ENCODE measurements at regions not wholly inside any gene's neighbourhood (a gene's known extent, or its start where the extent isn't known, plus 50 kb on each side); places are given as distances from the start of the nearest gene placed in this dataset.

- no peaks in the 10 kb centered on the region for H3K9me3 ChIP-seq (ENCODE audit: insufficient read depth, low read depth, low read length)
- H3K4me1 ChIP-seq (ENCODE audit: insufficient read depth, low read length): peaks cover 15% of the 10 kb centered on the region
- H3K9ac ChIP-seq (ENCODE audit: low read depth, low read length): no peak overlapping the region
- no peaks in the 10 kb centered on the region for H3K27me3 ChIP-seq (ENCODE audit: insufficient read depth, low read length)
- no peaks in the 10 kb centered on the region for H3K36me3 ChIP-seq (ENCODE audit: insufficient read depth, low read length)
- no peak overlapping the region for H3K4me3 ChIP-seq (ENCODE audit: low read length)
- 81% methylated on average over 16 of the region's 16 CpGs for WGBS
- no peak overlapping the region for H3K27ac ChIP-seq (ENCODE audit: low read depth, low read length)
Observed at GRCh38 chr16:73433731-73434307, 385.9 kb upstream of the ZFHX3 start.

GRCh38 chr16:73432850-73433730 is 385.2 kb upstream of the ZFHX3 start:
- Histone ChIP-seq H3K9ac (ENCODE audit: low read depth, low read length) (no peak overlapping the region), H3K4me3 (ENCODE audit: low read length) (no peak overlapping the region), H3K27ac (ENCODE audit: low read depth, low read length) (no peak overlapping the region), H3K4me1 (ENCODE audit: insufficient read depth, low read length) (peaks cover 15% of the 10 kb centered on the region), H3K27me3 (ENCODE audit: insufficient read depth, low read length) (no peaks in the 10 kb centered on the region), H3K9me3 (ENCODE audit: insufficient read depth, low read depth, low read length) (no peaks in the 10 kb centered on the region), H3K36me3 (ENCODE audit: insufficient read depth, low read length) (no peaks in the 10 kb centered on the region)
- 72% methylated on average over 13 of the region's 13 CpGs for WGBS

- no peak overlapping the region for H3K27ac ChIP-seq (ENCODE audit: low read depth, low read length)
- 95% methylated on average over 3 of the region's 3 CpGs for WGBS
- H3K9ac ChIP-seq (ENCODE audit: low read depth, low read length): no peak overlapping the region
- H3K4me1 ChIP-seq (ENCODE audit: insufficient read depth, low read length): peaks cover 15% of the 10 kb centered on the region
- H3K9me3 ChIP-seq (ENCODE audit: insufficient read depth, low read depth, low read length): no peaks in the 10 kb centered on the region
- H3K27me3 ChIP-seq (ENCODE audit: insufficient read depth, low read length): no peaks in the 10 kb centered on the region
- no peak overlapping the region for H3K4me3 ChIP-seq (ENCODE audit: low read length)
- H3K36me3 ChIP-seq (ENCODE audit: insufficient read depth, low read length): no peaks in the 10 kb centered on the region
Observed at GRCh38 chr16:73430138-73430537, 382.2 kb upstream of the ZFHX3 start.

GRCh38 chr16:73428121-73428520 is 380.2 kb upstream of the ZFHX3 start:
- 93% methylated on average over 10 of the region's 10 CpGs for WGBS
- no peak overlapping the region for H3K9ac ChIP-seq (ENCODE audit: low read depth, low read length)

GRCh38 chr16:73427164-73427563 is 379.2 kb upstream of the ZFHX3 start:
- H3K27me3 ChIP-seq (ENCODE audit: insufficient read depth, low read length): no peaks in the 10 kb centered on the region
- no peaks in the 10 kb centered on the region for H3K36me3 ChIP-seq (ENCODE audit: insufficient read depth, low read length)
- H3K4me1 ChIP-seq (ENCODE audit: insufficient read depth, low read length): peaks cover 1% of the 10 kb centered on the region; the same call in 1 of the 2 replicates
- no peak overlapping the region for H3K9ac ChIP-seq (ENCODE audit: low read depth, low read length)
- no peak overlapping the region for H3K4me3 ChIP-seq (ENCODE audit: low read length)
- no peak overlapping the region for H3K27ac ChIP-seq (ENCODE audit: low read depth, low read length)
- no peaks in the 10 kb centered on the region for H3K9me3 ChIP-seq (ENCODE audit: insufficient read depth, low read depth, low read length)
- 74% methylated on average over 3 of the region's 3 CpGs for WGBS

More at GRCh38 chr16:73428121-73428520, 380.2 kb upstream of the ZFHX3 start:
- H3K27ac ChIP-seq (ENCODE audit: low read depth, low read length): no peak overlapping the region
- no peaks in the 10 kb centered on the region for H3K36me3 ChIP-seq (ENCODE audit: insufficient read depth, low read length)
- no peaks in the 10 kb centered on the region for H3K9me3 ChIP-seq (ENCODE audit: insufficient read depth, low read depth, low read length)
- H3K27me3 ChIP-seq (ENCODE audit: insufficient read depth, low read length): no peaks in the 10 kb centered on the region
- H3K4me3 ChIP-seq (ENCODE audit: low read length): no peak overlapping the region
- peaks cover 11% of the 10 kb centered on the region for H3K4me1 ChIP-seq (ENCODE audit: insufficient read depth, low read length)

GRCh38 chr16:73426433-73427160 is 378.7 kb upstream of the ZFHX3 start:
- 94% methylated on average over 7 of the region's 7 CpGs for WGBS
- Histone ChIP-seq H3K27ac (ENCODE audit: low read depth, low read length) (no peak overlapping the region), H3K27me3 (ENCODE audit: insufficient read depth, low read length) (no peaks in the 10 kb centered on the region), H3K4me1 (ENCODE audit: insufficient read depth, low read length) (no peaks in the 10 kb centered on the region), H3K36me3 (ENCODE audit: insufficient read depth, low read length) (no peaks in the 10 kb centered on the region), H3K9me3 (ENCODE audit: insufficient read depth, low read depth, low read length) (no peaks in the 10 kb centered on the region), H3K4me3 (ENCODE audit: low read length) (no peak overlapping the region), H3K9ac (ENCODE audit: low read depth, low read length) (no peak overlapping the region)

GRCh38 chr16:73420676-73421075 is 372.7 kb upstream of the ZFHX3 start:
- Histone ChIP-seq H3K4me1 (ENCODE audit: insufficient read depth, low read length) (no peaks in the 10 kb centered on the region), H3K27ac (ENCODE audit: low read depth, low read length) (no peak overlapping the region), H3K4me3 (ENCODE audit: low read length) (no peak overlapping the region), H3K9me3 (ENCODE audit: insufficient read depth, low read depth, low read length) (no peaks in the 10 kb centered on the region), H3K9ac (ENCODE audit: low read depth, low read length) (no peak overlapping the region), H3K36me3 (ENCODE audit: insufficient read depth, low read length) (no peaks in the 10 kb centered on the region), H3K27me3 (ENCODE audit: insufficient read depth, low read length) (no peaks in the 10 kb centered on the region)
- WGBS: 77% methylated on average over 6 of the region's 7 CpGs

- 95% methylated on average over 8 of the region's 8 CpGs for WGBS
- no peak overlapping the region for H3K27ac ChIP-seq (ENCODE audit: low read depth, low read length)
- H3K27me3 ChIP-seq (ENCODE audit: insufficient read depth, low read length): no peaks in the 10 kb centered on the region
- H3K9me3 ChIP-seq (ENCODE audit: insufficient read depth, low read depth, low read length): no peaks in the 10 kb centered on the region
- no peaks in the 10 kb centered on the region for H3K4me1 ChIP-seq (ENCODE audit: insufficient read depth, low read length)
- no peak overlapping the region for H3K9ac ChIP-seq (ENCODE audit: low read depth, low read length)
- H3K4me3 ChIP-seq (ENCODE audit: low read length): no peak overlapping the region
- H3K36me3 ChIP-seq (ENCODE audit: insufficient read depth, low read length): no peaks in the 10 kb centered on the region
Observed at GRCh38 chr16:73420244-73420643, 372.3 kb upstream of the ZFHX3 start.

- no peak overlapping the region for H3K4me3 ChIP-seq (ENCODE audit: low read length)
- no peaks in the 10 kb centered on the region for H3K36me3 ChIP-seq (ENCODE audit: insufficient read depth, low read length)
- no peaks in the 10 kb centered on the region for H3K27me3 ChIP-seq (ENCODE audit: insufficient read depth, low read length)
- H3K9ac ChIP-seq (ENCODE audit: low read depth, low read length): no peak overlapping the region
- WGBS: 95% methylated on average over 6 of the region's 6 CpGs
- no peak overlapping the region for H3K27ac ChIP-seq (ENCODE audit: low read depth, low read length)
- no peaks in the 10 kb centered on the region for H3K4me1 ChIP-seq (ENCODE audit: insufficient read depth, low read length)
- H3K9me3 ChIP-seq (ENCODE audit: insufficient read depth, low read depth, low read length): no peaks in the 10 kb centered on the region
Observed at GRCh38 chr16:73418691-73419090, 370.8 kb upstream of the ZFHX3 start.

GRCh38 chr16:73418051-73418450 is 370.1 kb upstream of the ZFHX3 start:
- Histone ChIP-seq H3K4me1 (ENCODE audit: insufficient read depth, low read length) (no peaks in the 10 kb centered on the region), H3K9ac (ENCODE audit: low read depth, low read length) (no peak overlapping the region), H3K36me3 (ENCODE audit: insufficient read depth, low read length) (no peaks in the 10 kb centered on the region), H3K9me3 (ENCODE audit: insufficient read depth, low read depth, low read length) (no peaks in the 10 kb centered on the region), H3K4me3 (ENCODE audit: low read length) (no peak overlapping the region), H3K27me3 (ENCODE audit: insufficient read depth, low read length) (no peaks in the 10 kb centered on the region), H3K27ac (ENCODE audit: low read depth, low read length) (no peak overlapping the region)
- 88% methylated on average over 8 of the region's 8 CpGs for WGBS

- Histone ChIP-seq H3K4me1 (ENCODE audit: insufficient read depth, low read length) (no peaks in the 10 kb centered on the region), H3K4me3 (ENCODE audit: low read length) (no peak overlapping the region), H3K36me3 (ENCODE audit: insufficient read depth, low read length) (no peaks in the 10 kb centered on the region), H3K27me3 (ENCODE audit: insufficient read depth, low read length) (no peaks in the 10 kb centered on the region), H3K9me3 (ENCODE audit: insufficient read depth, low read depth, low read length) (no peaks in the 10 kb centered on the region), H3K9ac (ENCODE audit: low read depth, low read length) (no peak overlapping the region), H3K27ac (ENCODE audit: low read depth, low read length) (no peak overlapping the region)
- 100% methylated on average over 1 of the region's 1 CpG for WGBS
Observed at GRCh38 chr16:73415286-73415685, 367.4 kb upstream of the ZFHX3 start.
